ENCODE measurements at regions not wholly inside any gene's neighbourhood (a gene's known extent, or its start where the extent isn't known, plus 50 kb on each side); places are given as distances from the start of the nearest gene placed in this dataset.

GRCh38 chr14:25116607-25117006 is 66.7 kb upstream of the STXBP6 start:
- TF ChIP-seq GATA2 (IDR thresholded peaks at IDR 0.05; ENCODE audit: low read depth, low read length) (no peak), GATA3 (IDR thresholded peaks at IDR 0.05; ENCODE audit: low read depth, low read length) (no peak)
